Vagina (tissue), 2 donors: ENCODE measurements at regions not wholly inside any gene's neighbourhood (a gene's known extent, or its start where the extent isn't known, plus 50 kb on each side); places are given as distances from the start of the nearest gene placed in this dataset.

Experiments used
- CTCF ChIP-seq, 3 experiments: fragments of 450-650 bp in 2 of 3; fragments of 200-600 bp in 1 of 3; sonication (generic) in 1 of 3; IDR thresholded peaks; one replicate each; pipeline ENCODE4 v1.5.1; 2017 to 2019; ENCODE audit warnings: antibody characterized with exemption in 3 of 3, mild to moderate bottlenecking in 2 of 3, moderate library complexity in 2 of 3
- POLR2A ChIP-seq, 2 donors: fragments of 450-650 bp; IDR thresholded peaks; one replicate each; pipeline ENCODE4 v1.6.1; 2017; ENCODE audit warnings: antibody characterized with exemption in 2 of 2, mild to moderate bottlenecking in 2 of 2, moderate library complexity in 2 of 2

- TF ChIP-seq CTCF (IDR thresholded peaks at IDR 0.05), result no peak
- no peak for TF ChIP-seq POLR2A (IDR thresholded peaks at IDR 0.05)
Observed at GRCh38 chr7:45359776-45360175, 202.2 kb downstream of the RAMP3 start.
